Endothelial cell of umbilical vein (primary cell): ENCODE measurements at regions not wholly inside any gene's neighbourhood (a gene's known extent, or its start where the extent isn't known, plus 50 kb on each side); places are given as distances from the start of the nearest gene placed in this dataset.

Experiments used
- BruUV-seq: library from RNA; stranded (reverse); fragments of 400-500 nt; replicated peaks from 2 replicates; lab custom pipeline; 2021; lab: Mats Ljungman, UMichigan
- CTCF ChIA-PET: fragments of 300-600, 350-600 bp; sonication (Branson Sonifier 250); formaldehyde crosslinking; loops from one replicate; lab custom pipeline; 2021; ENCODE audit warnings: antibody characterized with exemption, inconsistent platforms; lab: Charles Lee
- POLR2A ChIA-PET: fragments of 300-600, 350-600 bp; sonication (Branson Sonifier 250); formaldehyde crosslinking; loops from one replicate; lab custom pipeline; 2021; ENCODE audit warnings: antibody characterized with exemption, inconsistent platforms; lab: Charles Lee
- DNase-seq: peaks from one replicate; pipeline ENCODE4 v3.0.0-alpha.2; 2011; ENCODE audit warnings: low read depth, low spot score
- FAIRE-seq: peaks from 2 replicates; lab custom pipeline; 2011; peaks lifted over from hg19 to GRCh38; lab: Jason Lieb, UNC
- H2AFZ ChIP-seq: 2 replicates; pipeline ENCODE4 v1.6.0; 2012; ENCODE audit warnings: low read depth, low read length, control low read depth, inconsistent platforms
- H3K27ac ChIP-seq: 2 replicates; pipeline ENCODE4 v1.5.1; 2011; ENCODE audit warnings: low read depth, mild to moderate bottlenecking, control low read depth, low read length, moderate library complexity; ENCODE audit not compliant: insufficient read depth
- H3K27me3 ChIP-seq, 2 experiments: 2 replicates each; pipeline versions ENCODE4 v1.6.0 to v1.6.1; 2011; ENCODE audit warnings: low read length in 2 of 2, mixed read lengths in 1 of 2; ENCODE audit not compliant: control insufficient read depth in 2 of 2, insufficient read depth in 2 of 2
- H3K36me3 ChIP-seq, 2 experiments: 2 replicates in 1 of 2; 3 replicates in 1 of 2; pipeline ENCODE4 v1.5.1; 2011; ENCODE audit warnings: low read length in 2 of 2, mild to moderate bottlenecking in 1 of 2, moderate library complexity in 1 of 2; ENCODE audit not compliant: control insufficient read depth in 2 of 2, insufficient read depth in 2 of 2; ENCODE audit errors: extremely low read depth in 1 of 2
- H3K4me1 ChIP-seq: 3 replicates; pipeline ENCODE4 v1.5.1; 2011; ENCODE audit warnings: mild to moderate bottlenecking, low read length; ENCODE audit not compliant: control insufficient read depth, insufficient read depth; ENCODE audit errors: extremely low read depth
- H3K4me2 ChIP-seq: 2 replicates; pipeline ENCODE4 v1.6.1; 2011; ENCODE audit warnings: low read length, control low read depth, mixed read lengths; ENCODE audit not compliant: insufficient read depth
- H3K4me3 ChIP-seq, 3 experiments: fragments of 200-600 bp in 1 of 3; sonication (generic), shearing (Covaris generic) in 1 of 3; replicated peaks in 1 of 3; 2 replicates each; pipeline ENCODE4 v1.5.1; 2011 to 2016; ENCODE audit warnings: control low read depth in 3 of 3, low read length in 3 of 3, mild to moderate bottlenecking in 2 of 3, inconsistent platforms in 1 of 3, low read depth in 1 of 3, moderate library complexity in 1 of 3; ENCODE audit not compliant: insufficient read depth in 1 of 3
- H3K79me2 ChIP-seq: 2 replicates; pipeline ENCODE4 v1.6.0; 2012; ENCODE audit warnings: low read length, inconsistent platforms; ENCODE audit not compliant: control insufficient read depth, insufficient read depth
- H3K9ac ChIP-seq: replicated peaks from 2 replicates; pipeline ENCODE3; 2011; ENCODE audit warnings: low read length, control low read depth; ENCODE audit not compliant: insufficient read depth; ENCODE audit errors: extremely low read depth
- H3K9me1 ChIP-seq: replicated peaks from 3 replicates; pipeline ENCODE4 v1.6.0; 2011; ENCODE audit warnings: mild to moderate bottlenecking, low read length; ENCODE audit not compliant: control insufficient read depth, insufficient read depth; ENCODE audit errors: extremely low read depth
- H3K9me3 ChIP-seq: replicated peaks from 2 replicates; pipeline ENCODE4 v1.5.1; 2012; ENCODE audit warnings: low read length, inconsistent platforms; ENCODE audit not compliant: control insufficient read depth, insufficient read depth
- H4K20me1 ChIP-seq: replicated peaks from 2 replicates; pipeline ENCODE3; 2011; ENCODE audit warnings: mild to moderate bottlenecking, low read length; ENCODE audit not compliant: control insufficient read depth, insufficient read depth; ENCODE audit errors: extremely low read depth
- EZH2 ChIP-seq: IDR thresholded peaks from 2 replicates; pipeline ENCODE4 v1.6.1; 2012; ENCODE audit warnings: borderline replicate concordance, low read depth, mild to moderate bottlenecking, moderate library complexity, low read length, inconsistent platforms; ENCODE audit not compliant: severe bottlenecking
- FOS ChIP-seq: IDR thresholded peaks from 2 replicates; pipeline ENCODE4 v1.6.1; 2011; ENCODE audit warnings: mild to moderate bottlenecking, low read length, moderate library complexity, borderline replicate concordance; ENCODE audit not compliant: insufficient read depth
- GATA2 ChIP-seq: IDR thresholded peaks from 2 replicates; pipeline ENCODE4 v1.7.0; 2011; ENCODE audit warnings: low read depth, mild to moderate bottlenecking, moderate library complexity, mixed read lengths, low read length; ENCODE audit not compliant: insufficient read length, insufficient read depth
- JUN ChIP-seq: IDR thresholded peaks from 2 replicates; pipeline ENCODE4 v1.6.1; 2011; ENCODE audit warnings: borderline replicate concordance, low read depth; ENCODE audit not compliant: insufficient read length, insufficient read depth
- MYC ChIP-seq: IDR thresholded peaks from one replicate; pipeline ENCODE4 v1.6.1; 2011; ENCODE audit warnings: mild to moderate bottlenecking, low read depth, low read length
- POLR2A ChIP-seq: IDR thresholded peaks from 2 replicates; pipeline ENCODE4 v1.6.1; 2012; ENCODE audit warnings: low read depth, mild to moderate bottlenecking, control low read depth, low read length
- POLR2AphosphoS5 ChIP-seq: IDR thresholded peaks from 2 replicates; pipeline ENCODE4 v1.6.1; 2012; ENCODE audit warnings: low read depth, mild to moderate bottlenecking, control low read depth, low read length, moderate library complexity; ENCODE audit not compliant: insufficient read depth
- dilution Hi-C: fragments of 300-500 bp; cut with MboI; formaldehyde crosslinking; loops from one replicate; pipeline ENCODE4 v1.15.0; 2019; ENCODE audit warnings: low sequenced_read_pairs; ENCODE audit not compliant: extremely low pct_ligation_motif_present
- intact Hi-C: fragments of 100-400 bp; cut with micrococcal nuclease; formaldehyde crosslinking; loops from one replicate; pipeline ENCODE4 v1.10.0; 2022
- TF ChIP-seq, protein P1 (sequence below): IDR thresholded peaks from 2 replicates; pipeline ENCODE4 v1.6.1; 2011; ENCODE audit not compliant: insufficient read depth, insufficient read length
- TF ChIP-seq, protein P2 (sequence below), 2 donors: IDR thresholded peaks; 1 replicate in 1 of 2; 2 replicates in 1 of 2; pipeline ENCODE4 v1.5.1; 2011; ENCODE audit warnings: low read length in 2 of 2, mild to moderate bottlenecking in 2 of 2, moderate library complexity in 2 of 2, control low read depth in 1 of 2, inconsistent platforms in 1 of 2, low read depth in 1 of 2; ENCODE audit not compliant: insufficient read depth in 1 of 2; ENCODE audit errors: extremely low read depth in 1 of 2

DNA sequence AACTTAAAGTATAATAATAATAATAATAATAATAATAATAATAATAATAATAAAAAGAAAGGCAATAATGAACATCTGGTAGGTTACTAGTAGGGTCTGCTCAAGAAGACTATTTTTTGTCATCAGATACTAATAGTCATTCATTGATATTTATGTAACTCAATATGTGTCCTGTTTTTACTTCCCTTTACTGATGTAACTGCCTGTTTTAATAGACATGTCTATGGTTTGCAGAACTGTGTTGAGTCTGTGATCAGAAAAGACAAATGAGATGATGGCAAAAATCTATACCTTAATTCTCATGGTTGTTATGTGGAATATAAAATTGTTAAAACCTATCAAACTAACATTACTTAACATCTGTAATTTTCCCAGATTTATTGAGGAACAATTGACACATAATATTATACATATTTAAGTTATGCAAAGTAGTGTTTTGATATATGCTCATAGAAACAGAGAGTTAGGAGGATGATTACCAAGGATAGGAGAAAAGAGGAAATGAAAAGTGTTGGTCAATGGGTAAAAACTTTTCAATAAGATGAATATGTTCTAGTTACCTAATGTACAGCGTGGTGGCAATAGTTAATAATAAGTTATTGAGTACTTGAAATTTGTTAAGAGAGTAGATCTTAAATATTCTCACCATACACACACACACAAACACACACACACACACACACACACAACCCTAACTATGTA is 699.4 kb downstream of the ZPLD1 start:
- TF ChIP-seq POLR2AphosphoS5 (no peak), GATA2 (no peak), FOS (no peak), POLR2A (no peak)
- TF ChIP-seq, protein P1, sequence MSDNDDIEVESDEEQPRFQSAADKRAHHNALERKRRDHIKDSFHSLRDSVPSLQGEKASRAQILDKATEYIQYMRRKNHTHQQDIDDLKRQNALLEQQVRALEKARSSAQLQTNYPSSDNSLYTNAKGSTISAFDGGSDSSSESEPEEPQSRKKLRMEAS: no peak
- no peaks in the 10 kb centered on the region for H3K79me2 ChIP-seq
- ChIA-PET POLR2A (no interaction called here), CTCF (no interaction called here)
- H3K4me1 ChIP-seq: no peaks in the 10 kb centered on the region
- intact Hi-C loops: no loop called here
- no peaks in the 10 kb centered on the region for H3K36me3 ChIP-seq
- no peak overlapping the region for H3K27ac ChIP-seq
- BruUV-seq: no TSS peak
- no peak overlapping the region for H3K9ac ChIP-seq
- no peaks in the 10 kb centered on the region for H4K20me1 ChIP-seq
- no peak for FAIRE-seq
- DNase-seq: no peak
- no peaks in the 10 kb centered on the region for H3K9me1 ChIP-seq
- no peak overlapping the region for H3K4me3 ChIP-seq
- H2AFZ ChIP-seq: no peak overlapping the region
- no peak overlapping the region for H3K4me2 ChIP-seq
- no peaks in the 10 kb centered on the region for H3K27me3 ChIP-seq
- dilution Hi-C loops: no loop called here
- no peaks in the 10 kb centered on the region for H3K9me3 ChIP-seq

DNA sequence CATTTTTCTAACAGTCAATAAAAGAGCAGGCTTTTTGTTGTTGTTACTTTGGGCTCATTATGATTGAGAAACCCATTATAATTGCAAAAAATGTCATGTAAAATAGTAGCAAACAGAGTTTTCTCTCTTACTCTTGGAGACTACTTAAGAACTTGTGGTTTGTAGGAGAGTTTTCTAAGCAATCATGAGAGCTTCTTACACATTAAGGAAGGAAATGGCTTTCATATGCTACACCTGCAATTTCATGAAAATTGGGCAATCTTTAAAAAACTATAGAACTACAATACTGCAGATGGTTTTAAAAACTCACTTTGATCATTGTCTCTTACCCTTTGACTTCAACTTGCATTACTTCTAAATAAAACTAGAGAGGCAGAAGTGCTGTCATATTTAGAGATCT is 701.8 kb downstream of the ZPLD1 start:
- no TSS peak for BruUV-seq
- no peak for TF ChIP-seq GATA2
- TF ChIP-seq POLR2AphosphoS5: no peak
- TF ChIP-seq, protein P1: no peak
- TF ChIP-seq POLR2A: no peak
- TF ChIP-seq, protein P2, sequence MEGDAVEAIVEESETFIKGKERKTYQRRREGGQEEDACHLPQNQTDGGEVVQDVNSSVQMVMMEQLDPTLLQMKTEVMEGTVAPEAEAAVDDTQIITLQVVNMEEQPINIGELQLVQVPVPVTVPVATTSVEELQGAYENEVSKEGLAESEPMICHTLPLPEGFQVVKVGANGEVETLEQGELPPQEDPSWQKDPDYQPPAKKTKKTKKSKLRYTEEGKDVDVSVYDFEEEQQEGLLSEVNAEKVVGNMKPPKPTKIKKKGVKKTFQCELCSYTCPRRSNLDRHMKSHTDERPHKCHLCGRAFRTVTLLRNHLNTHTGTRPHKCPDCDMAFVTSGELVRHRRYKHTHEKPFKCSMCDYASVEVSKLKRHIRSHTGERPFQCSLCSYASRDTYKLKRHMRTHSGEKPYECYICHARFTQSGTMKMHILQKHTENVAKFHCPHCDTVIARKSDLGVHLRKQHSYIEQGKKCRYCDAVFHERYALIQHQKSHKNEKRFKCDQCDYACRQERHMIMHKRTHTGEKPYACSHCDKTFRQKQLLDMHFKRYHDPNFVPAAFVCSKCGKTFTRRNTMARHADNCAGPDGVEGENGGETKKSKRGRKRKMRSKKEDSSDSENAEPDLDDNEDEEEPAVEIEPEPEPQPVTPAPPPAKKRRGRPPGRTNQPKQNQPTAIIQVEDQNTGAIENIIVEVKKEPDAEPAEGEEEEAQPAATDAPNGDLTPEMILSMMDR (IDR thresholded peaks at IDR 0.05; ENCODE audit: extremely low read depth in 1 of 2, insufficient read depth in 1 of 2, low read depth in 1 of 2, low read length in 2 of 2): no peak
- TF ChIP-seq JUN: no peak
- TF ChIP-seq MYC: no peak
- no peak for TF ChIP-seq FOS
- TF ChIP-seq EZH2: no peak
- no peaks in the 10 kb centered on the region for H3K9me1 ChIP-seq
- no peaks in the 10 kb centered on the region for H3K4me1 ChIP-seq
- no peak overlapping the region for H2AFZ ChIP-seq
- H3K4me3 ChIP-seq: no peak overlapping the region
- H3K4me2 ChIP-seq: no peak overlapping the region
- ChIA-PET CTCF (no interaction called here), POLR2A (no interaction called here)
- dilution Hi-C loops: no loop called here
- no peak for DNase-seq
- no peaks in the 10 kb centered on the region for H4K20me1 ChIP-seq
- intact Hi-C loops: loop anchor here (5.0 kb wide), 1 partner anchor 234 kb away; no protein-coding TSS in a partner anchor
- H3K9ac ChIP-seq: no peak overlapping the region
- no peak overlapping the region for H3K27ac ChIP-seq
- no peaks in the 10 kb centered on the region for H3K27me3 ChIP-seq
- no peaks in the 10 kb centered on the region for H3K79me2 ChIP-seq
- FAIRE-seq: no peak
- no peaks in the 10 kb centered on the region for H3K9me3 ChIP-seq
- H3K36me3 ChIP-seq: no peaks in the 10 kb centered on the region
